ENCODE measurements at regions not wholly inside any gene's neighbourhood (a gene's known extent, or its start where the extent isn't known, plus 50 kb on each side); places are given as distances from the start of the nearest gene placed in this dataset.

DNA sequence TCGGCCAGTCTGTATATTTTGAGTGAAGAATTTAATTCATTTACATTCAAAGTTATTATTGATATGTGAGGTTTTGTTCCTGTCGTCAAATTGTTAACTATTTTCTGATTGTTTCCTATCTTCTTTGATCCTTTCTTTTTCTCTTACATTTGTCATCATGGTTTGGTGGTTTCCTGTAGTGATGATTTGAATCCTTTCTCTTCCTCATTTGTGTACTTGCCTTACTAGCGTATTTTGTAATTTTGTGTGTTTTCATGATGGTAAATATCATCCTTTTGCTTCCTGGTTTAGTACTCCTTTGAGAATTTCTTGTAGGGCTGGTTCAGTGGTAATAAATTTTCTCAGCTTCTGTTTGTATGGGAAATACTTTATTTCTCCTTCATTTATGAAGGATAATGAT, 151.7 kb upstream of the CEP162 start:
- no peak for DNase-seq
- no peaks in the 10 kb centered on the region for H3K9me3 ChIP-seq (ENCODE audit: severe bottlenecking)
- no peaks in the 10 kb centered on the region for H3K36me3 ChIP-seq
- no peak overlapping the region for H3K4me3 ChIP-seq (ENCODE audit: low read depth, low read length)
- H3K27ac ChIP-seq: no peak overlapping the region
- H3K27me3 ChIP-seq (ENCODE audit: insufficient read depth, low read depth, severe bottlenecking): no peaks in the 10 kb centered on the region
- TF ChIP-seq, protein P1, sequence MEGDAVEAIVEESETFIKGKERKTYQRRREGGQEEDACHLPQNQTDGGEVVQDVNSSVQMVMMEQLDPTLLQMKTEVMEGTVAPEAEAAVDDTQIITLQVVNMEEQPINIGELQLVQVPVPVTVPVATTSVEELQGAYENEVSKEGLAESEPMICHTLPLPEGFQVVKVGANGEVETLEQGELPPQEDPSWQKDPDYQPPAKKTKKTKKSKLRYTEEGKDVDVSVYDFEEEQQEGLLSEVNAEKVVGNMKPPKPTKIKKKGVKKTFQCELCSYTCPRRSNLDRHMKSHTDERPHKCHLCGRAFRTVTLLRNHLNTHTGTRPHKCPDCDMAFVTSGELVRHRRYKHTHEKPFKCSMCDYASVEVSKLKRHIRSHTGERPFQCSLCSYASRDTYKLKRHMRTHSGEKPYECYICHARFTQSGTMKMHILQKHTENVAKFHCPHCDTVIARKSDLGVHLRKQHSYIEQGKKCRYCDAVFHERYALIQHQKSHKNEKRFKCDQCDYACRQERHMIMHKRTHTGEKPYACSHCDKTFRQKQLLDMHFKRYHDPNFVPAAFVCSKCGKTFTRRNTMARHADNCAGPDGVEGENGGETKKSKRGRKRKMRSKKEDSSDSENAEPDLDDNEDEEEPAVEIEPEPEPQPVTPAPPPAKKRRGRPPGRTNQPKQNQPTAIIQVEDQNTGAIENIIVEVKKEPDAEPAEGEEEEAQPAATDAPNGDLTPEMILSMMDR (IDR thresholded peaks at IDR 0.05; ENCODE audit: low read depth, low read length): no peak

DNA sequence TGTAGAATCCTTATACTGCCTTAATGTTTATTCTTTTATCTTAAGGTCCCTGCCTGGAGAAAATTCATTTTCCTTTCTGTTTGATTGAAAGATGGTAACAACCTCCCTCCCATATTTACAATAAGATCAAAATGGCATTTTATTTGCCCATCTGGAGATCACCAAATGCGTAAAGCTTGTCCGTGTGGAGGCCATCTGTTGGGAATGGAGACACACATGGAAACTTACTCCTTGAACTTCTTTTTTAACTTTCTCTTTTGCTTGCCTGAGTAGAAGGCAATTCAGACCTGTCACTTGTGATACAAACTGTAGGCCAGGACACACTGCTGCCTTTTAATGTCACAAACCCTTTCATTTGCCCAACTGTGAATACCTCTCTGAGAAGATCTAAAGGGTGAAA, 144.8 kb upstream of the CEP162 start:
- Histone ChIP-seq H3K4me3 (ENCODE audit: low read depth, low read length) (no peak overlapping the region), H3K27ac (no peak overlapping the region), H3K27me3 (ENCODE audit: insufficient read depth, low read depth, severe bottlenecking) (no peaks in the 10 kb centered on the region), H3K36me3 (no peaks in the 10 kb centered on the region), H3K9me3 (ENCODE audit: severe bottlenecking) (no peaks in the 10 kb centered on the region)
- DNase-seq: no peak
- TF ChIP-seq, protein P1 (IDR thresholded peaks at IDR 0.05; ENCODE audit: low read depth, low read length): no peak

DNA sequence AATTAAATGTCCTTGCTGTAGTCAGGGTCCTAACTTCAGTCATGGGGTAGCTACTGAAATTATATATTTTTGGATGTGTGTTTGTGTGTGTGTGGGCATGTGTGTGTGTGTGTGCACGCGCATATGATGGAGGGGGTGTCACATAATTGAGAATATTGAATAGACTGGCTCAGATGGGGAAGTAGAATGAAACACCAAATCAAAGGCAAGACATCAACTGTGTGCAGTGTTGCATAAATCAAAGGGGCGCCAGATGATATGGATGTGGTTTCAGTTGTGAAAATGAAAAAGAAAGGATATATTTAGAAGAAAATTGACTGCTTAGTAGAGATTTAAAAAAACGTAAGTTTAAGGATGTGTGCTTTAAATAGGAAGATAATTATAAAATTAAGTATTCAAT, 144.2 kb upstream of the CEP162 start:
- H3K9me3 ChIP-seq (ENCODE audit: severe bottlenecking): no peaks in the 10 kb centered on the region

DNA sequence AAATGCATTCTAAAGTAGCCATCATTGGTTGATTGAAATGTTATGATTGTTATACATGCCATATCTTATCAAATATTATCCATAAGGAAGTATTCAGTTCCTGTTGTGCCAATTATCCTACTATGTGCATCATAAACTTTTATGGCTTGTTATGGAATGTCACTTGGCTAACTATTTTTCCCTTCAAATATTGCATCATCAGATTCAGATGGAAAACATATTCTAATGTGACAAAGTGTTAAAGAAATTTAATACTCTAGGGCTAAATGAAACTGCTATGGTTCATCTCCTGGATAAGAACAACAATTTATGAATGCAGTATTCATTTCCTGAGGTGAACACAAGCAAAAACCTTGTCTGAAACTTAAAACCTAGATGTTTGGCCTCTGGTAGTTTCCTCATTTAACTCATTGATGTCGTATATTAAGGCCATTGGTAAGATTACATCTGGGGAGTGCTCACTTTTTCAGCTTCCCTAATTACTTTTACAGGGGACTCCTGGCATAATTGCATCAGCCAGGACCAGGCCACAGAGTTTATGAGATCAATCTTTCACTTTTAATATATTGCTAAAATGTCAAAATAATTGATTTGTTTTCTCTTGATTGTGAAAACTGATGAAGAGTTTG, 134.9 kb upstream of the CEP162 start:
- Histone ChIP-seq H3K27ac (no peak overlapping the region), H3K4me3 (ENCODE audit: low read depth, low read length) (no peak overlapping the region), H3K27me3 (ENCODE audit: insufficient read depth, low read depth, severe bottlenecking) (peaks cover 9% of the 10 kb centered on the region), H3K9me3 (ENCODE audit: severe bottlenecking) (no peaks in the 10 kb centered on the region), H3K36me3 (no peaks in the 10 kb centered on the region)
- TF ChIP-seq, protein P1 (IDR thresholded peaks at IDR 0.05; ENCODE audit: low read depth, low read length): no peak
- DNase-seq: no peak

More for the DNA sequence above, 144.2 kb upstream of the CEP162 start:
- no peak for DNase-seq
- H3K27me3 ChIP-seq (ENCODE audit: insufficient read depth, low read depth, severe bottlenecking): no peaks in the 10 kb centered on the region
- no peak overlapping the region for H3K27ac ChIP-seq
- H3K36me3 ChIP-seq: no peaks in the 10 kb centered on the region
- H3K4me3 ChIP-seq (ENCODE audit: low read depth, low read length): no peak overlapping the region
- TF ChIP-seq, protein P1 (IDR thresholded peaks at IDR 0.05; ENCODE audit: low read depth, low read length): no peak

DNA sequence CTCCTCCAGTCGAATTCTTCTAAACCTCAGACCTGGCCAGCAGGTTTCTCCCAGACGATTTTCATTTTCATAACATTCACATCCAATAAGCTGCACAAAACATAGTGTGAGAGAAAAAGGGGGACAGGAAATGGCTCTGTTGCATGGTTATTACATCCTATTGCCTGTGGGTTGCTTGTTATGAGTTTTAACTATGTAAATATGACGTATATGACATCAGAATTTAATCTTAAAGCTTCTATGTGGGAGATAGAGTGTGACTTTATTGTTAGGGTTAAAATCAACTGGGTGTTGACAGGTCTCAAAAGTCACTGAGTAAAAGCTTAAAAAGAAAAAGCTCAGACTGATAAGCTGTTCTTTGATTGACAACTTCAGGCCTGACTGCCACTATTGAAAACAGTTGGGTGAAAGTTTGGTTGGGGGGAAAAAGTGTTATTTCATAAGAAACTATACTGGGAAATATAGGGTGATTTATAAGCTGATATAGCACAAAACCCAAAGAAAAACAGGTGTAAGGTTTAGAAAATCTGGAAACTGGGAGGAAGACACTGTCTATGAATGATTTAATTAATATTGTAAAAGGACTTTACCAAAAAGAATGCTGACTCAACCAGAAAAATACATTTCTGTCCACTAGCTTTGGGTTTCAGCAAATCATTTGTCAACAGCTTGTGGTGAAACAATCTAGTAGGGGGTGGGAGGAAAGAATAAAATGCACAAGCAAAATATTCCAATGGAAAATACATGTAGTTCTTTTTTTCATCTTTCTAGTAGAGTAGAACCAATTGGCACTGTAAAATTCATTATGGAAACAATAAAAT, 134.1 kb upstream of the CEP162 start:
- DNase-seq: no peak
- Histone ChIP-seq H3K36me3 (no peaks in the 10 kb centered on the region), H3K9me3 (ENCODE audit: severe bottlenecking) (no peaks in the 10 kb centered on the region), H3K27me3 (ENCODE audit: insufficient read depth, low read depth, severe bottlenecking) (peaks cover 13% of the 10 kb centered on the region), H3K27ac (no peak overlapping the region), H3K4me3 (ENCODE audit: low read depth, low read length) (no peak overlapping the region)
- TF ChIP-seq, protein P1 (IDR thresholded peaks at IDR 0.05; ENCODE audit: low read depth, low read length): no peak

Data from WERI-Rb-1 (cell line).